ENCODE measurements at regions not wholly inside any gene's neighbourhood (a gene's known extent, or its start where the extent isn't known, plus 50 kb on each side); places are given as distances from the start of the nearest gene placed in this dataset.

GRCh38 chr2:8389431-8390108, 292.3 kb upstream of the ID2 start:
- Histone ChIP-seq H3K14ac (ENCODE audit: insufficient read depth, low read length) (no peak overlapping the region), H2BK120ac (ENCODE audit: low read depth, low read length, poor library complexity, severe bottlenecking) (no peak overlapping the region), H2BK15ac (ENCODE audit: low read depth, low read length) (no peak overlapping the region), H3K4me2 (ENCODE audit: insufficient read depth, insufficient read length, low read length) (no peak overlapping the region), H3K79me2 (ENCODE audit: insufficient read depth, low read length) (0 out of 2 replicates have a peak, but pooled peaks cover 1% of the 10 kb centered on the region), H4K91ac (ENCODE audit: insufficient read length, low read depth, low read length) (no peak overlapping the region), H4K8ac (replicated peaks; ENCODE audit: insufficient read length, low read depth, low read length) (no peak overlapping the region), H2BK12ac (ENCODE audit: insufficient read length, low read depth, low read length) (no peak overlapping the region), H3K9me3 (ENCODE audit: control insufficient read depth, low read depth, low read length) (no peaks in the 10 kb centered on the region), H3K4ac (ENCODE audit: low read depth, low read length) (no peak overlapping the region), H3K23ac (ENCODE audit: insufficient read length, low read depth, low read length) (no peak overlapping the region), H3K4me1 (ENCODE audit: insufficient read depth, low read length) (peaks cover 6% of the 10 kb centered on the region; the same call in 1 of the 2 replicates), H3K9ac (ENCODE audit: extremely low read depth, insufficient read length, low read length) (no peak overlapping the region), H3K23me2 (ENCODE audit: insufficient read length, low read depth, low read length, poor library complexity, severe bottlenecking) (no peaks in the 10 kb centered on the region), H3K27ac (ENCODE audit: insufficient read length, low read depth, low read length) (no peak overlapping the region), H2AK5ac (ENCODE audit: insufficient read length, low read length) (no peak overlapping the region), H3K79me1 (ENCODE audit: insufficient read depth, low read depth, low read length, poor library complexity, severe bottlenecking) (no peaks in the 10 kb centered on the region), H3T11ph (ENCODE audit: low read length) (no peak overlapping the region), H2BK5ac (ENCODE audit: insufficient read length, low read length) (no peak overlapping the region), H2BK20ac (ENCODE audit: low read depth, low read length, poor library complexity, severe bottlenecking) (no peak overlapping the region), H3K56ac (ENCODE audit: insufficient read length, low read depth, low read length) (no peak overlapping the region), H3K18ac (ENCODE audit: insufficient read length, low read depth, low read length) (no peak overlapping the region), H4K20me1 (ENCODE audit: control insufficient read depth, insufficient read depth, insufficient read length) (no peaks in the 10 kb centered on the region), H3K27me3 (ENCODE audit: insufficient read depth, low read length) (no peaks in the 10 kb centered on the region), H2AFZ (ENCODE audit: low read length) (no peak overlapping the region), H4K5ac (ENCODE audit: insufficient read length, low read depth, low read length) (no peak overlapping the region)
- Mint-ChIP-seq H3K36me3 (ENCODE audit: insufficient read depth in 1 of 3, low read depth in 3 of 3) (no peaks in the 10 kb centered on the region; a peak in 1 of 7 replicates), H3K4me3 (no peak overlapping the region), H3K27me3 (ENCODE audit: low read depth) (peaks cover 16% of the 10 kb centered on the region), H3K9me3 (no peaks in the 10 kb centered on the region; a peak in 1 of 5 replicates), H3K4me1 (peaks cover 32 to 36% of the 10 kb centered on the region in 2 experiments), H3K27ac (no peak overlapping the region)
- no peak for DNase-seq
- no CpG with 5 or more reads among the region's 4 CpGs for WGBS (ENCODE audit: extremely low coverage, insufficient read length, low lambda C conversion rate)
- TF ChIP-seq CTCF (conservative IDR thresholded peaks at IDR 0.05), result no peak

Data from H9 (cell line).